EL (cell line): ENCODE measurements at regions not wholly inside any gene's neighbourhood (a gene's known extent, or its start where the extent isn't known, plus 50 kb on each side); places are given as distances from the start of the nearest gene placed in this dataset.
"Not testable (repeated sequence)": the region's sequence is repeated elsewhere in the genome, so short reads cannot be mapped to it uniquely, and the experiment has no call there.

ENCODE experiments used
- DNase-seq: peaks from one replicate; pipeline ENCODE4 v3.0.0-alpha.2; 2016

- DNase-seq: no peak
These were observed 115.1 kb upstream of the IRX4 start for GRCh38 chr5:1997640-1998347.

- DNase-seq: no peak
These were observed 112.8 kb upstream of the IRX4 start for GRCh38 chr5:1995491-1995890.

DNA sequence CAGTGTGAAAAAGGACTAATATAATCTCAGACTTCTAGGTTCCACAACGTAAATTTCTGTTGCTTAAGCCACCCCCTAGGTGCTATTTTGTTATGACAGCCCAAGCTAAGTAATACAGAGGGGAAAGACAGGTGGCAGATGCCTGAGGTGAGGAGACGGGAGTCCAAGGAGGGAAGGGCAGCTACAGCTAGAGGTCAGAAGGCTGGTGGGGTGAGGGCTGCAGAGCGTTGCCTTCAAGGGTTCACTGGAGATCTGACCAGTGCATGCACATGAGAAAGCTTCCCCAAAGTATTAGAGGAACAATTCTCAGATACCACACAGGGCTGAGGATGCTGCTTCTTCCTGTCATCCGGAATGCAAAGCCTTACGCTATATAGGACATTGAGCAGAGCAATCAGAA lies 104.7 kb upstream of the IRX4 start:
- no peak for DNase-seq

- DNase-seq: no peak
These were observed 103.1 kb upstream of the IRX4 start for GRCh38 chr5:1985781-1986180.

DNA sequence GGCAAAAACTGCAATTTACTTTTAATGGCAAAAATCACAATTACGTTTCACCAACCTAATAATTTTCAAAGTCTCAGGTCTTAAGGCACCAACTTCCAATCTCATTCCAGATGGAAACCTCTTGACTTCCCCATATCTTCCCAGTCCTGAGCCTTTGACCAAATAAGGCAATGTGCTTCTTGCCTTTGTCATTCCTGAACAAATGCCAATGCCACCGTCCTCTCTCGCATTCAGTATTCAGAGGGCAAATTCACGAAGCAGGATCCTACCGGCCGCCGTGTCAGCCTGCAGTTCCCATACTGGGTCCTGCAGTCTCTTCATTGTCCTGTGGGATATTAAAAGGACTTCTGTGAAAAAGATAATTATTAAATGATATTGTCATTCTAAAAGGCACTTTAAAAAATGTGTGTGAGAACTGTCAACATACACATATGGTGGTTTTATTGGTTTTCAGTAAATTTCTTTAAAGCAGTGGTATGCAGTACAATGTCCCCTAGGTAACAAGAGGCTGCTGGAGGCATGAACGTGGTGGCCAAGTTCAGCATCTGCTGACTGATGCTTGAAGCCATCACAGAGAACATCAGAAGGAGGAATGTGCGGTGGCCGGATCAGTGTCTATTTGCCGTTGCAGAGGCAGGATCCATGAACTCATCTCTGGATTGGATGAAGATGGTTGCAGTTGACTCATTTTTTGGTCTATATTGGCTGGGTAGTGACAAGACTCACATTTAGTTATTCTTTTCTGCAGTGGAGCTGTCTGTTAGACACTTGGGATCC lies 101.4 kb upstream of the IRX4 start:
- DNase-seq: no peak

- no peak for DNase-seq
These were observed 100.7 kb upstream of the IRX4 start for GRCh38 chr5:1983401-1983800.

- DNase-seq: not testable (repeated sequence)
These were observed 99.8 kb upstream of the IRX4 start for GRCh38 chr5:1982561-1982960.

GRCh38 chr5:1975898-1976765 lies 93.4 kb upstream of the IRX4 start:
- DNase-seq: no peak

DNA sequence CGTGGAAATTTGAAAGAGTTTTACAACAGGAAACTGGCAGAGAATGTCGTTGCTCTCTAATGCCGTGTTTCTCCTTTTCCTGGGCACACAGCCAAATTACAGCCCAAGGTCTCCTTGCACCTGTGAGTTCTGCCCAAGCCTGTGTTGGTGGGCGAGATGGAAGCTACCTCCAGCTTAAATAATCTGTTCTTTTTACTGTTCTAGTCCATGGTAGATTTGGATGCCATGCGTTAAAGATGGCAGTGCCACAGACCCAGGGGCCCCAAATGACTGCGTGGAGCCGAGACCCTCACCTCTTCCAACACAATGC lies 92.6 kb upstream of the IRX4 start:
- DNase-seq: no peak

DNA sequence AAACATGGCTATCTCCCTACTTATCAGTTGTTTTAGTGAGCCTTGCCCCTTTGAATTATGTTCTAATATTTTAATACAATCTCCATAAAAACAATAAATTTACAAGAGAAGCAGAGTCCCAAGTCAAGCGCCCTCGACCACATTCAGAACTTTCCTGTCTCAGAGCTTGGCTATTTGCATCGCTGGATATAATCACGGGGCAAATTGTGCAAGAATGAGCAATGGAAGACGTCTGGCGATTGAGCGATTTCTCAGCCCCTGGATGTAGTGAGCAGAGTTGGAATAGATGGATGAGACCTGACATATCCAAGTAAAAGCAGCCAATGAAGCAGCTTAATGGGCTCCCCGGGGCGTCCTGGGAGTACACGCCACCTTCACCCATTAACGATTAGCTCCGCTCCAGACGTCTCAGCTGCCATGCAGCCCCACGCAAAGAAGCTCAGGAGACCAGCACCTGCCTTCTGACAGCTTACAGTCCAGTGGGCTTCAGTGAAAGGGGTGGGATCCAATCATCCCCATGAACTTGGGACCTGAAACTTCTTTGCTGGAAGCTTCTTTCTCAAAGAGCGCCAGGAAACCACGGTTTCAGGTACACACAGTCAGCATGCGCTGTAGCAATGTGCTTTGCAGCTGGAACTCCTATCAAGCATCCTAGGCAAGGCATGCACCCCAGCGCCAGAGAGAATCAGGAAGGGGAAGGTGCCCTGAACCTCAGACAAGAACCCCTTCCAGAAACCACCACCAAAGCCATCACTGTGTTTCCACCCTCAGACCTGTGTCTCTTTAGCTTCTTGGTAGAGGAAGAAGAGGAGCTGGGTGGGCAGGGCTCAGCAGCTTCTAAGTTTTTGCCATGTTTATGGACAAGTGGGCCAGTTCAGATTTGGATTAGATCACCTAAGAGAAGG lies 92.0 kb upstream of the IRX4 start:
- no peak for DNase-seq

DNA sequence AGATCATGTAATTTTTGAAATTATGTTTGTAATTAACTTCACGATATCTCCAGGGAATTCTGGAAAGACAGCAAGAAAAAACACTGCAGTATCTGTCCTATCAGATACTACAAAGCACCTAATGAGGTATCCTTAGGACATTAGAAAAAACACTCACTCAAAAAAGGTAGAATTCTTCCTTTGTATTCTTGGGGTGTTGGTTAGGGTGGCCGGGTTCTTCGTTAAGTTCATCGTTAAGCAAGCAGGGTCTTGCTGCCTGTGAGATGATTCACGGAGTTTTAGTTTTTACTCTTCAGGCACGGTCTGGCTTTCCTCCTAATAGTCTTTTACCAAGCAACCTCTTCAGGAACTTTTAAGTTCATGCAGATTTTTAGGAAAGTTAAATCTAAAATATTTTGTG lies 91.4 kb upstream of the IRX4 start:
- DNase-seq: no peak

- DNase-seq: no peak
These were observed 90.8 kb upstream of the IRX4 start for GRCh38 chr5:1973391-1974013.

DNA sequence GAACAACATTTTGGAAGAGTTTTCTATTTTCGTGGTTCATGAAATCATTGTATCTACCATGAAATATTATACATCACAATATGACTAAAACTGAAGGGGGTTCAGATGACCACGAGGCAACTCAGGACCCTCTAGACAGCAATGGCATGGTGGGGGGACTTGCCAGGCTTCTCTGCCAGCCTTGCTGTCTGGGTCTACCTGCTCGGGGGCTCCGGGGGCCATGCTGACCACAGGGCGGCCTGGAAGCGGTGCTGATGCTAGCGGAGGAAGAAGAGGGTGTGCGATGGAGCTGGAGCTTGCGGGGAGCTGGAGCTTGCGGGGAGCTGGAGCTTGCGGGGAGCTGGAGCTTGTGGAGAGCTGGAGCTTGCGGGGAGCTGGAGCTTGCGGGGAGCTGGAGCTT lies 89.2 kb upstream of the IRX4 start:
- no peak for DNase-seq

DNA sequence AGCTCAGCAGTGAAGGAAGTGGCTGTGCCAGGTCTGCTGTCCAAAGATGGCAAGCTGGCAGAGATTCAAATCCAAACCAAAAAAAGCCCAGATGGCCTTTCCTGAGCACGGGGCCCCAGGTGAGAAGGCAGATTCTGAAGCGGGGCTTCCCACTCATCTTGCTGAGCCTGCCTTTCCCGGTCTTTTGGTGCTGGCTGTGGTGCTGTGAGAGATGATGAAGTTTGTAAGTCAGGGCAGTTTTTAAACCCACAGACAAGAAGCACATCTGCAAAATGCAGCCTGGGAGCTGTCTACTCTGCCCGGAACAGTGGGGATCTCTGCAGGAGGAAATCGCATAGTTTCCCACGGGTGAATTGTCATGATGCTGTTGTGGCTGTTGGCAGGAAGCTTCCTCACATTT lies 85.0 kb upstream of the IRX4 start:
- DNase-seq: no peak

- DNase-seq: no peak
These were observed 83.7 kb upstream of the IRX4 start for GRCh38 chr5:1966461-1966860.

GRCh38 chr5:1965925-1966324 lies 83.2 kb upstream of the IRX4 start:
- no peak for DNase-seq

- DNase-seq: no peak
These were observed 81.3 kb upstream of the IRX4 start for GRCh38 chr5:1963941-1964451.

DNA sequence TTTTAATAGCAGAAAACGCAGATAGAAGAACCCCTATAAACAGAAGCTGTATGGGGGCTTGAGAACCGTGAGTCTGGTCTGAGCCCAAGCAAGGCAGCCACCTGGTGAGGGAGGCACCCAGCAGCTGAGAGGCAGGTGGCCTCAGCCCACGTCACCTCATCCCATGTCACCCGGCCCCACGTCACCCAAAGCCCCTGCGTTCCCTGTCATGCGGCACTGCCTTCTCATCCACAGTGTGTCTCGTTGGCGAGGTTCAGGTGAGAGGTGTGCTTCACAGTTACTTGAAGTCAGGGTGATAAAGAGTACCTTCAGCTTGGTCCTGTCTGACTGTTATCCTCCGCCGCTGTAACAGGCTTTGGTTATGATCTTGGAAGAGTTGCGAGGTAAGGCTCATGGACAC lies 80.6 kb upstream of the IRX4 start:
- DNase-seq: no peak

GRCh38 chr5:1962619-1963355 lies 80.1 kb upstream of the IRX4 start:
- DNase-seq: no peak

GRCh38 chr5:1961952-1962595 lies 79.3 kb upstream of the IRX4 start:
- no peak for DNase-seq
